ENCODE measurements at regions not wholly inside any gene's neighbourhood (a gene's known extent, or its start where the extent isn't known, plus 50 kb on each side); places are given as distances from the start of the nearest gene placed in this dataset.

DNA sequence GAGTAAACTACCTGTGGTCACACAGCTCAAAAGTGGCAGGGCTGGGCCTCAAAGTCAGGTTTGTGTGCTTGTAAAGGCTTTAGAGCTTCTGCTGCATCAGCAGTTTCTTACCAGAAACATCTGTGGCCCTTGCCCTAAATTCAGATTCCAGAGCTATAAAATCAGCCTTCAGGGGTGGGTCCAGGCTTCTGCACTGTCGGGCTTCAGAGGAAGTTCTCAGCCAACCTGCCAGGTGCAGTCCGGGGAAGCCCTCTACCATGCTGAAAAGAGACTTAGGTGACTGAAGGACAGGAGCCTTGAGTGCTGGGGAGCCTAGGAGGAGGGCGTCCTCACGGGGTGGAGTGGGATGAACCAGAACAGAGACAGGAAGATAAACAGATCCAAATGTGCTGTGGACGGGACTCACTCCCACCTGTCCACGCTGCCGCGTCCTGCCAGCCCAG is 69.9 kb upstream of the HS6ST1 start:
- POLR2A ChIA-PET = no interaction called here
- Mint-ChIP-seq H3K36me3 (no peaks in the 10 kb centered on the region), H3K27ac (no peak overlapping the region), H3K9me3 (no peaks in the 10 kb centered on the region), H3K4me3 (no peak overlapping the region), H3K4me1 (ENCODE audit: low read depth) (no peaks in the 10 kb centered on the region), H3K27me3 (no peaks in the 10 kb centered on the region)
- DNase-seq = no peak
- CTCF ChIA-PET = no interaction called here
- intact Hi-C loops (cut with micrococcal nuclease) = no loop called here

DNA sequence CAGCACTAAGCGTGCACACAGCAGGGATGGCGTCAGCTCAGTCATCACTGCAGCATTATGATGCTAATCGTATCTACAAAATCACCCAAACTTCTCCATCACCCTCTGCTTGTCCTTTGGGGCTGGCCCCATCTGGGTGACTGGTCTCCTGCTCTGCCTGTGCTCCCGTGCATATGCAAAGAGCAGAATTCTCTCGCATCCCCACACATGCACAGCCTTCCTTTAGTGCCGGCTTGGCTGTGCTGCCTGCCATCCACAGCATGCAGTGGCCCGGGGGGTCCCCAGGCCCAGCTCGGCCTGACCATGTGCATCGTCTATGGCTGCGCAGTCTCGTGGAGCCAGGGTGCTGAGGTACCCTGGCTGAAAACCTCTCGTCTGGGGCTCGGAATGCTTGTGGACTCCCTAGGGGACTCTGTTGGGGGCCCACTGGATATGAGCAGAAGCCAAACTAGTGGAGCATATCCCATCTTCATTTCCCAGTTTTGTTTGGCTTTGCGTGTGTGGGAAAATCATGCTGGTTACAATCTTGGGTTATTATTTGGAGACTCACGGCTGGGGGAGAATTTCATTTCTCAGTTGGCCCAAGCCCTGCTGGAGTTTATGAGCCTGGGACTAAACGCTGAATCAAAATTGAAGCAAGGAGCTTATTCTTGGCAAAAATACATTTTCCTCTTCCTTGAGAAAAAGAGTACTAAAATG is 70.9 kb upstream of the HS6ST1 start:
- no peaks in the 10 kb centered on the region for H3K9me3 Mint-ChIP-seq
- CTCF ChIA-PET = no interaction called here
- no peak for DNase-seq
- H3K27me3 Mint-ChIP-seq = no peaks in the 10 kb centered on the region
- H3K4me3 Mint-ChIP-seq = no peak overlapping the region
- H3K27ac Mint-ChIP-seq = no peak overlapping the region
- H3K4me1 Mint-ChIP-seq (ENCODE audit: low read depth) = no peaks in the 10 kb centered on the region
- intact Hi-C loops (cut with micrococcal nuclease) = no loop called here
- no peaks in the 10 kb centered on the region for H3K36me3 Mint-ChIP-seq
- POLR2A ChIA-PET = no interaction called here

DNA sequence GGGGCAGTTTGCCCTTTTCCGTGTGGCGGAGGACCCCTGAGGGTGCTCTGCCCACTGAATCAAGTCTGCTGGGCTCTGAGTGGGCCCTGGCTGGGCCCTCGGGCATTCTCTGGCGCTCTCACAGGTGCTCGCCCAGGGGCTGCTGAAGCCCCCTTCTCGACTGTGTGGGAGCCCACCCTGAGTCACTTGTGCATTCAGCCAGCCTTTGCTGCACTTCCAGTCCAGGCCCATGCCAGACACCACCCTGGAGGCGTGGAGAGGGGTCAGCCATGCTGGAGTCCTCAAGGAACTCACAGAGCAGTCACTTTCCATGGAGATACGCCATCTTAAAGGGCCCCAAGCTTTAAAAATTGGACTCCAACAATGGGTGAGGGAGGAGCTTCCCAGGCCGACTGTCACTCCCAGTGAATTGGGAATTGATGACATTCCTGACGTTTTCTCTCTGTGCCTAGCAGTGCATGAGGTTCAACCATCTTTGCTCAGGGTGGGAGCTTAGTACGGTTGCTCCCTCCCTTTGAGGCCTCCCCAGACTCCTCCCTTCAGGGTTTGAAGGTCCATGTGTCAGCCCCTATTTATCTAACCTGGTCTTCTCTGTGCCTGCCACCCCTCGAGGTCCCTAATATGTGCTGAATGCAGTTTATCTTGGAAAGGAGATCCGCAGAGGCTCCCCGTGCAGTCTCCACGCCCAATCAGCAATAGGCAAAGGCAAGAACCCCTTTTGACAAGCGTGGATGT is 71.8 kb upstream of the HS6ST1 start:
- intact Hi-C loops (cut with micrococcal nuclease) = no loop called here
- H3K4me3 Mint-ChIP-seq = no peak overlapping the region
- ChIA-PET CTCF (no interaction called here), POLR2A (no interaction called here)
- H3K4me1 Mint-ChIP-seq (ENCODE audit: low read depth) = no peaks in the 10 kb centered on the region
- no peak overlapping the region for H3K27ac Mint-ChIP-seq
- H3K36me3 Mint-ChIP-seq = no peaks in the 10 kb centered on the region
- DNase-seq = no peak
- H3K9me3 Mint-ChIP-seq = no peaks in the 10 kb centered on the region
- H3K27me3 Mint-ChIP-seq = no peaks in the 10 kb centered on the region

DNA sequence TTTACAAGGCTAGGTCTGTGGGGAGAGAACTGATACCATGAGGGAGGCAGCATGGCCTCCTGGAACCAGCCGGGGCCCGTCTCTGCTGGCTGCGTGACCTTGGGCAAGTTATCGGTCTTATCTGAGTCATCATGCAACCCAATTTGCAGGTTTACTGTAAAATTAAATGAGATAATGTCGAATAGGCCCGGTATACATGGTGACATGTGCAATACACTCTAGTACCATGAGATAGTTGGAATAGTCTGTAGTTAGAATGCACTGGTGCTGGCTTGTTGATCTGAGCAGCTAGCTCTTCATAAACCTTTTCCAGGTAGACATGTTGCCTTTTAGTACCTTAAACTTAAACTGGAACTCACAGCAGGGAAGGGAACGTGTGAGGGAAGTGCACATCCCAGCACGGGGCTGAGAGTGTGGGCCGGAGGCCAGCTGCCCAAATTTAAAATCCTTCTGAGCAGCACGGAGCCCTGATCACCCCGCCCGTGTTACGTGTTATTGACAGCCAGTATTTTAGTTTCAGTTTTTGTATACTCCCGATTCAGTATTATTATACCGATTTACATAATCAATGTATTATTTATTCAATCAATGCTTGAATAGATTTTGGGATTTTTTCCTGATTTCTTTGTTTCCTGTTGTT is 72.4 kb upstream of the HS6ST1 start:
- no peaks in the 10 kb centered on the region for H3K9me3 Mint-ChIP-seq
- no peaks in the 10 kb centered on the region for H3K36me3 Mint-ChIP-seq
- intact Hi-C loops (cut with micrococcal nuclease) = no loop called here
- H3K27me3 Mint-ChIP-seq = no peaks in the 10 kb centered on the region
- ChIA-PET POLR2A (no interaction called here), CTCF (no interaction called here)
- no peak overlapping the region for H3K27ac Mint-ChIP-seq
- DNase-seq = no peak
- no peak overlapping the region for H3K4me3 Mint-ChIP-seq
- no peaks in the 10 kb centered on the region for H3K4me1 Mint-ChIP-seq (ENCODE audit: low read depth)

DNA sequence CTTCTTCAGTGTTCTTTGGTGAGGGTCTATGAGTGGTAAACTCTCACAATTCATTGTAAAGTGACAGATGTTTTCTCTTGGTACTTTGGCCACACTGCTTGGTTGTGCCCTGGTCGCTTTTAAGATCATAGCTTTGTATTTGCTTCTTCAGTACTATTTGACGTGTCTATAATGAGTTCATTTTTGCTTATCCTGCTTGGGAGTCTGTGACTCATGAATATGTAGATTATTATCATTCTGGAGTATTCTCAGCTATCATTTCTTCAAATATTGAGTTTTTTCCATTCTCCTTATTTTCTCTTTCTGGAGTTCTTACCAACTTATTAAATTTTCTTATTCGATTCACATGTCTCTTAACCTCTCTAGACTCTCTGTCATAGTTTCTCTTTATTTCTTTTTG is 73.0 kb upstream of the HS6ST1 start:
- no peak for DNase-seq
- H3K36me3 Mint-ChIP-seq = no peaks in the 10 kb centered on the region
- H3K4me3 Mint-ChIP-seq = no peak overlapping the region
- POLR2A ChIA-PET = no interaction called here
- H3K27me3 Mint-ChIP-seq = no peaks in the 10 kb centered on the region
- no peaks in the 10 kb centered on the region for H3K9me3 Mint-ChIP-seq
- no peak overlapping the region for H3K27ac Mint-ChIP-seq
- no peaks in the 10 kb centered on the region for H3K4me1 Mint-ChIP-seq (ENCODE audit: low read depth)
- intact Hi-C loops (cut with micrococcal nuclease) = no loop called here
- CTCF ChIA-PET = no interaction called here

DNA sequence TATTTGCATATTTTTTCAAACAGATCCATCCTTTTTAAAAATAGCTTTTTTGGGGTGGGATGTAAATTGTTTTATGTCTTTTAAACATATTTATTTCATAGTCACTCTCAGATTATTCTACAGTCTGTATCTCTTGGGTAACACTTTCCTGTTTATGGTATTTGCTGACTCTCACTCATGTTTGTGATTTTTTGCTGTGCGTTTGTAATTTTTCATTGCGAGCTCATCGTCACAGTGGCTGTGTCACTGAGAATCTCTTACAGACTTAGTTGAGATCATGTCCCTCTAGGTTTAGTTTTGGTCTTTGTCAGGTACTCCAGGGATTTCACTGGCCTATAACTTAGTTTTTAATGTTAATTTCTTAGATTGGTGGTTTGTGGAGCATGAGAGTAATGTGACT is 73.5 kb upstream of the HS6ST1 start:
- H3K4me3 Mint-ChIP-seq = no peak overlapping the region
- no peaks in the 10 kb centered on the region for H3K9me3 Mint-ChIP-seq
- no peaks in the 10 kb centered on the region for H3K4me1 Mint-ChIP-seq (ENCODE audit: low read depth)
- no peak overlapping the region for H3K27ac Mint-ChIP-seq
- no peak for DNase-seq
- H3K27me3 Mint-ChIP-seq = no peaks in the 10 kb centered on the region
- ChIA-PET POLR2A (no interaction called here), CTCF (no interaction called here)
- intact Hi-C loops (cut with micrococcal nuclease) = no loop called here
- no peaks in the 10 kb centered on the region for H3K36me3 Mint-ChIP-seq

DNA sequence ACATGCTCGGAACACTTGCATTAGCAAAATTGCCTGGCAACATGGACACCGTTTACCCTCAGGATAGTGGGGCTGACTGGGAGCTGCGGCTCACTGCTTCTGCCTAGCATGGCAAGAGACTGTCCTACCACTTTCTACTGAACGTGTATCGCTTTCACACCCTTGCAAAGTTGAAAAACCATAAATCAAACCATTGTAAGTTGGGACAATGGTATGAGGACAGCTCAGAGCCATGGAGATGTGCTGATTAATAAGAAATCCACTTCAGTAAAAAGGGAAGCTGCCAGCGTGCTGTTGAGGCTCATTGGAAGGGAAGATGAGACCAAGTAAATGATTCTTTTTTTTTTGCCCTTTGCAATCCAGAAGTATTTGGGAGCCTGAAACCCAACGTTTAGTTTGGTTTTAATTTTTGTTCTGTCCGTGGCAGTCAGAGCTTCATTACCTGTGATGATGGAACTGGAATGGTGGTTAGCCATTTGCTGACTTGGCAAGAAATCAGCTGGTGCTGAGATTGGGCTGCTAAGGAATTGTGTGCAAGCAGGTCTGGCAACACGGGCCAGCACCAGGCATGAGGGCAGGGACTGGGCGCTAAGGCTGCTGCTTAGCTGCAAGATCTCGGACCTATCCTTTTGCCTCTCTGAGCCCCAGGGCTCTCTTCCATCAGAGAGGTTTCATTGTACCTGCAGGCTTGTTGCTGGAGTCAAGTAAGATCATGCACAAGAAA is 75.5 kb upstream of the HS6ST1 start:
- H3K36me3 Mint-ChIP-seq = no peaks in the 10 kb centered on the region
- CTCF ChIA-PET = no interaction called here
- H3K4me3 Mint-ChIP-seq = no peak overlapping the region
- H3K27ac Mint-ChIP-seq = no peak overlapping the region
- intact Hi-C loops (cut with micrococcal nuclease) = no loop called here
- H3K4me1 Mint-ChIP-seq (ENCODE audit: low read depth) = no peaks in the 10 kb centered on the region
- no peaks in the 10 kb centered on the region for H3K9me3 Mint-ChIP-seq
- no peak for DNase-seq
- POLR2A ChIA-PET = no interaction called here
- no peaks in the 10 kb centered on the region for H3K27me3 Mint-ChIP-seq

DNA sequence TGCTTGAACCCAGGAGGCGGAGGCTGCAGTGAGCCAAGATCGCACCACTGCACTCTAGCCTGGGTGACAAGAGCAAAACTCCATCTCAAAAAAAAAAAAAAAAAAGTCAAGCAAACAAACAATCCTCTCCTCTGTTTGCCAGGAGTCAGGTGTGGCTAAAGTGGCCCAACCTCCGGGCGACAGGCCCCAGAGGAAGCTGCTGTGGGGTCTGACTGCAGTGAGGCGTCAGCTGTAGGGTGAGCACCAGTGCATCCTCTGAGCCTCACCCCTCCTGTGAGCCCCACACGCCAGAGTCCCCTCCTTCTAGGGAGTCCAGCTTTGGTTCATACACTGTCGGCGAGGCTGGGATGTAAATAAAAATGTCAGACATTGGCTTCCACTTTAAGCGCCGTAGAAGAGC is 76.5 kb upstream of the HS6ST1 start:
- Mint-ChIP-seq H3K4me1 (ENCODE audit: low read depth) (no peaks in the 10 kb centered on the region), H3K27me3 (peaks cover 2% of the 10 kb centered on the region), H3K27ac (no peak overlapping the region), H3K9me3 (no peaks in the 10 kb centered on the region), H3K36me3 (no peaks in the 10 kb centered on the region), H3K4me3 (no peak overlapping the region)
- ChIA-PET POLR2A (no interaction called here), CTCF (no interaction called here)
- intact Hi-C loops (cut with micrococcal nuclease) = no loop called here
- no peak for DNase-seq

DNA sequence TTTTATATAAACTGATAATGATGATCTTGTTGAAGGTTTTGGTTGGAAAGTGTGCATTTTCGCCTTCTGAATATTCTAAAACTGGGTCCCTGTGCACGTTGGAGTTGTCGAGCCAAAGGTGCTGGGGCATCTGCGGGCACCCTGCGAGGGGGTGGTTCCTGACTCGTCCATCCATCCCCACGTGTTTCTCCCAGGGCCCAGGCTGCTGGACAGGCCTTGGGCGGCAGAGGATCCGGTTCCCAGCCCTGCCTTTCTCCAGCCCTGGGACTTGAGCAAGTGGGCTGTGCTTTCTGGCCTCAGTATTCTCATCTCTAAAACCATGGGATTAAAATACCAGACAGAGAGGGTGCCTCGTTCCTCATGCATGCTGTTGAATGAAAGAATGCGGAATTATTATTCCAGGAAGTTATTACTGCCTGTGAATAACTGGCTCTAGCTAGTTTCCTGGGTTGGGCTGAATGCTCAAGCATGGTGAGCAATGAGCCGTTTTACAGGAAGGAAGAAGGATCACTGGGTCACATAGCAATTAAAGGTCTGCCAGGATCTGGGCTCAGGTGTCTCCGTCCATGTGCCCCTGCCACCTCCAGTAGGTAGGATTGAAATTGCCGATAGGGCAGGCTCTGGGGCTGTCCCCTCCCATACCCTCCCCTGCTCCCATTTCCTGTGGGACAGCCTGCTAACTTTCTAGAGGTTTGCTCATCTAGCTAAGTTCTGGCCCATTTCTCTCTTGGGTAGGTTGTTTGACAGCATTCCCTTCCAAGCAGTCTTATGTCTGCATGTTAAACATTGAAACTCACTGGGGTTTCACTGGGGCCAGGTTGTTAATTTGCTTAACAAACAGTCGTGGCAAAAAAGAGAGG is 77.2 kb upstream of the HS6ST1 start:
- H3K4me3 Mint-ChIP-seq = no peak overlapping the region
- peaks cover 3% of the 10 kb centered on the region for H3K27me3 Mint-ChIP-seq
- intact Hi-C loops (cut with micrococcal nuclease) = no loop called here
- ChIA-PET CTCF (no interaction called here), POLR2A (no interaction called here)
- H3K36me3 Mint-ChIP-seq = no peaks in the 10 kb centered on the region
- no peaks in the 10 kb centered on the region for H3K9me3 Mint-ChIP-seq
- H3K4me1 Mint-ChIP-seq (ENCODE audit: low read depth) = no peaks in the 10 kb centered on the region
- no peak for DNase-seq
- no peak overlapping the region for H3K27ac Mint-ChIP-seq

DNA sequence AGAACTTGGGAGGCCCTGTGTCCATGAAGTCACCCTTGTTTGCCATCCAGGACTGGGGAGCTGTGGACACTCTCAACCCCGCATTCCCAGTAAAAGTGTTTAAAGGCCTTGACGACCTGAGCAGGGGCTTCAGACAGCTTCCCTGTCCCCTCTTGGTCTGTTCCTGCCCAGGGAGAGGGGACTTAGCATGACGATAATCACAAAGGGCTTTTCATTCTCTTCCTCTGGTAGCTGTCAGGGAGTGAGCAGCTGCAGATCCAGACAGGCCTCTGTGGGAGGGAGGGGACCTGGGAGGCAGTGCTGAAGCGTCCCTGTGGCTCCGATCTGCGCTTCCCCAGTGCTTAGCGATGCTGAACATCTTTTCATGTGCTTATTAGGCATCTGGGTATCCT is 77.8 kb upstream of the HS6ST1 start:
- CTCF ChIA-PET = no interaction called here
- H3K4me1 Mint-ChIP-seq (ENCODE audit: low read depth) = no peaks in the 10 kb centered on the region
- POLR2A ChIA-PET = no interaction called here

DNA sequence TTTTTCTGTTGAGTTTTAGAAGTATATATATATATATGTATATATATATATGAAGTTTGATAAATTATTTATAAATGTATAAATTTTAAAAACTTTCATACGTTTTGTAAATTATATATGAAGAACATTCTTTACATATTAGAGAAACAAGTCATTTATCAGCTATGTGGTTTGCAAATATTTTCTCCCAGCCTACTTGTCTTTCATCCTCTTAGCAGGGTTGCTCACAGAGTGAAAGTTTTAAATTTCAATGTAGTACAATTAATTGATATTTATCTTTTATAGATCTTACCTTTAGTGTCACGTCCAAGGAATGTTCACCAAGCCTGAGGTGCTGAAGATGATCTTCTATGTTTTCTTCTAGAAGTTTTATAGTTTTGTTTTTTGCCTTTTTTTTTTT is 78.3 kb upstream of the HS6ST1 start:
- H3K4me3 Mint-ChIP-seq = no peak overlapping the region
- ChIA-PET POLR2A (no interaction called here), CTCF (no interaction called here)
- no peak for DNase-seq
- no peaks in the 10 kb centered on the region for H3K36me3 Mint-ChIP-seq
- H3K4me1 Mint-ChIP-seq (ENCODE audit: low read depth) = no peaks in the 10 kb centered on the region
- H3K27ac Mint-ChIP-seq = no peak overlapping the region
- no peaks in the 10 kb centered on the region for H3K9me3 Mint-ChIP-seq
- H3K27me3 Mint-ChIP-seq = peaks cover 3% of the 10 kb centered on the region
- intact Hi-C loops (cut with micrococcal nuclease) = no loop called here

More for the DNA sequence above, 77.8 kb upstream of the HS6ST1 start:
- no peak overlapping the region for H3K27ac Mint-ChIP-seq
- H3K4me3 Mint-ChIP-seq = no peak overlapping the region
- H3K36me3 Mint-ChIP-seq = no peaks in the 10 kb centered on the region
- H3K9me3 Mint-ChIP-seq = no peaks in the 10 kb centered on the region
- DNase-seq = no peak
- intact Hi-C loops (cut with micrococcal nuclease) = no loop called here
- peaks cover 3% of the 10 kb centered on the region for H3K27me3 Mint-ChIP-seq

DNA sequence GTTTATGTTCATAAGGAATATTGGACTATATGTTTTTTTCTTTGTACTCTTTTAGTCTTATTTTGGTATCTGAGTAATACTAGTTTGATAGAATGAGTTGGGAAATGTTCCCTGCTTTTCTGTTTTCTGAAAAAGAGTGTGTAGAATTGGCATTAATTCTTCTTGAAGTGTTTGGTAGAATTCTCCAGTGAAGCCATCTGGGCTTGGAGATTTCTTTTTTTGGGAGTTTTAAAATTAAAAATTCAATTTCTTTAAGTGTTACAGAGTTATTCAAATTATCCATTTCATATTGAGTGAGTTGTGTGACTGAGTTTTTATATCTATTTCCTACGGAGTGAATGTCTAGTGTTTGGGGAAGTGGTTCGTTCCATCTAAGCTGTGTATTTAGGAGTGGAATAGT is 80.6 kb upstream of the HS6ST1 start:
- peaks cover 12% of the 10 kb centered on the region for H3K27me3 Mint-ChIP-seq
- H3K9me3 Mint-ChIP-seq = no peaks in the 10 kb centered on the region
- H3K4me1 Mint-ChIP-seq (ENCODE audit: low read depth) = no peaks in the 10 kb centered on the region
- H3K36me3 Mint-ChIP-seq = no peaks in the 10 kb centered on the region
- POLR2A ChIA-PET = no interaction called here
- intact Hi-C loops (cut with micrococcal nuclease) = no loop called here
- no peak overlapping the region for H3K4me3 Mint-ChIP-seq
- no peak for DNase-seq
- no peak overlapping the region for H3K27ac Mint-ChIP-seq
- CTCF ChIA-PET = interaction anchor here (0.6 kb wide), 1 partner anchor 104 kb away, joined by 3 read pairs; no protein-coding TSS in a partner anchor

Measured in activated CD4-positive, alpha-beta memory T cell treated with anti-CD3 and anti-CD28 coated beads for 36 hours (primary cell).